Osteoblast (primary cell): ENCODE measurements at regions not wholly inside any gene's neighbourhood (a gene's known extent, or its start where the extent isn't known, plus 50 kb on each side); places are given as distances from the start of the nearest gene placed in this dataset.
A peak's percentile ranks its signal among the peaks of the same experiment; 100 is the strongest.

ENCODE experiments used
- DNase-seq: peaks from one replicate; pipeline ENCODE4 v3.0.0; 2011; ENCODE audit warnings: low spot score, mixed read lengths; ENCODE audit not compliant: insufficient read length; ENCODE audit errors: missing footprints
- H2AFZ ChIP-seq: 2 replicates; pipeline ENCODE4 v1.6.0; 2011; ENCODE audit warnings: mild to moderate bottlenecking, low read length
- H3K27ac ChIP-seq: 2 replicates; pipeline ENCODE4 v1.5.1; 2011; ENCODE audit warnings: mild to moderate bottlenecking, low read depth, low read length, moderate library complexity
- H3K27me3 ChIP-seq: 2 replicates; pipeline ENCODE4 v1.6.0; 2012; ENCODE audit warnings: mild to moderate bottlenecking, control low read depth, inconsistent platforms, low read length, moderate library complexity; ENCODE audit not compliant: insufficient read depth
- H3K36me3 ChIP-seq: 2 replicates; pipeline ENCODE4 v1.5.1; 2011; ENCODE audit warnings: mild to moderate bottlenecking, low read length, control low read depth, moderate library complexity; ENCODE audit not compliant: insufficient read depth
- H3K4me1 ChIP-seq: 2 replicates; pipeline ENCODE4 v1.5.1; 2011; ENCODE audit warnings: mild to moderate bottlenecking, low read length, control low read depth, moderate library complexity; ENCODE audit not compliant: insufficient read depth
- H3K4me2 ChIP-seq: 2 replicates; pipeline ENCODE4 v1.6.0; 2011; ENCODE audit warnings: mild to moderate bottlenecking, low read length; ENCODE audit not compliant: insufficient read depth
- H3K4me3 ChIP-seq: fragments of 200-600 bp; sonication (generic); 3 replicates; pipeline ENCODE4 v1.5.1; 2012; ENCODE audit warnings: mild to moderate bottlenecking, low read length, inconsistent platforms; ENCODE audit not compliant: insufficient read depth
- H3K79me2 ChIP-seq: 2 replicates; pipeline ENCODE4 v1.6.0; 2012; ENCODE audit warnings: mild to moderate bottlenecking, low read length, control low read depth, inconsistent platforms; ENCODE audit not compliant: insufficient read depth
- H3K9me3 ChIP-seq: 2 replicates; pipeline ENCODE4 v1.5.1; 2011; ENCODE audit warnings: low read depth, low read length, control low read depth
- H4K20me1 ChIP-seq: 2 replicates; pipeline ENCODE4 v1.6.0; 2012; ENCODE audit warnings: mild to moderate bottlenecking, low read length, control low read depth; ENCODE audit not compliant: insufficient read depth
- TF ChIP-seq, protein P1 (sequence below): IDR thresholded peaks from 2 replicates; pipeline ENCODE4 v1.5.1; 2011; ENCODE audit warnings: mild to moderate bottlenecking, low read depth, low read length, moderate library complexity; ENCODE audit errors: extremely low read depth

DNA sequence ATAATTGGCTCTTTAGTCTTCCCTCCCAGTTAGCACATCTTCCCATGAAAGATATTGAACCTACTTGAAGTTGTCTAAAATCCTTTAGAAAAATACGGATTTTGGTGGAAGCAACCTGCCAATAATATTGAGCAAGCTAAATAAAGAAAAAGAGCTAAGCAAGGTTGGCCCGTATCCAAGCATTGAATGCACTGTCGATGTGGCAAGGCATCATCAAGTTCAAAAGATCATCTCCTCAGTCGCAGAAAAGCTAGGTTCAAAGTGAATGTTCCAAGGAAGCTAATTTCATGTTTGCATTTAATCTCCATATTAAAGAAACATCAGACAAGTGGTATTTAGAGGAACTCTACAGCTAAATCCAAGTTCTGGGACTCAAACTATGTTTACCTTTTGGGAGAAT lies 206.0 kb downstream of the MTERF1 start:
- Histone ChIP-seq H3K36me3 (no peaks in the 10 kb centered on the region), H3K9me3 (peaks cover under 1% of the 10 kb centered on the region), H3K27ac (no peak overlapping the region), H3K4me2 (no peak overlapping the region), H4K20me1 (no peaks in the 10 kb centered on the region), H2AFZ (no peak overlapping the region), H3K4me3 (no peak overlapping the region), H3K4me1 (no peaks in the 10 kb centered on the region), H3K79me2 (no peaks in the 10 kb centered on the region), H3K27me3 (no peaks in the 10 kb centered on the region)
- TF ChIP-seq, protein P1, sequence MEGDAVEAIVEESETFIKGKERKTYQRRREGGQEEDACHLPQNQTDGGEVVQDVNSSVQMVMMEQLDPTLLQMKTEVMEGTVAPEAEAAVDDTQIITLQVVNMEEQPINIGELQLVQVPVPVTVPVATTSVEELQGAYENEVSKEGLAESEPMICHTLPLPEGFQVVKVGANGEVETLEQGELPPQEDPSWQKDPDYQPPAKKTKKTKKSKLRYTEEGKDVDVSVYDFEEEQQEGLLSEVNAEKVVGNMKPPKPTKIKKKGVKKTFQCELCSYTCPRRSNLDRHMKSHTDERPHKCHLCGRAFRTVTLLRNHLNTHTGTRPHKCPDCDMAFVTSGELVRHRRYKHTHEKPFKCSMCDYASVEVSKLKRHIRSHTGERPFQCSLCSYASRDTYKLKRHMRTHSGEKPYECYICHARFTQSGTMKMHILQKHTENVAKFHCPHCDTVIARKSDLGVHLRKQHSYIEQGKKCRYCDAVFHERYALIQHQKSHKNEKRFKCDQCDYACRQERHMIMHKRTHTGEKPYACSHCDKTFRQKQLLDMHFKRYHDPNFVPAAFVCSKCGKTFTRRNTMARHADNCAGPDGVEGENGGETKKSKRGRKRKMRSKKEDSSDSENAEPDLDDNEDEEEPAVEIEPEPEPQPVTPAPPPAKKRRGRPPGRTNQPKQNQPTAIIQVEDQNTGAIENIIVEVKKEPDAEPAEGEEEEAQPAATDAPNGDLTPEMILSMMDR = no peak
- DNase-seq = no peak

DNA sequence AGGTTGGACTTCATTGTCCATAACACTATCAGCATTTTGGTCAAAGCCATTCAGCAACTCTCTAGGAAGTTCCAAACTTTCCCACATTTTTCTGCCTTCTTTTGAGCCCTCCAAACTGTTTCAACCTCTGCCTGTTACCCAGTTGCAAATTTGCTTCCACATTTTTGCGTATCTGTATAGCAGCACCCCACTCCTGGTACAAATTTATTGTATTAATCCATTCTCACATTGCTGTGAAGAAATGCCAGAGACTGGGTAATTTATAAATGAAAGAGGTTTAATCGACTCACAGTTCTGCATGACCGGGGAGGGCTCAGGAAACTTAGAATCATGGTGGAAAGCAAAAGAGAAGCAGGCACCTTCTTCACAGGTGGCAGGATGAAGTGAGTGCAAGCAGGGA lies 198.8 kb downstream of the MTERF1 start:
- no peaks in the 10 kb centered on the region for H3K27me3 ChIP-seq
- H3K79me2 ChIP-seq = no peaks in the 10 kb centered on the region
- no peak overlapping the region for H3K27ac ChIP-seq
- H3K4me2 ChIP-seq = no peak overlapping the region
- H3K36me3 ChIP-seq = no peaks in the 10 kb centered on the region
- no peak overlapping the region for H2AFZ ChIP-seq
- TF ChIP-seq, protein P1 = no peak
- H3K9me3 ChIP-seq = peaks cover 5% of the 10 kb centered on the region
- DNase-seq = no peak
- H4K20me1 ChIP-seq = no peaks in the 10 kb centered on the region
- no peak overlapping the region for H3K4me3 ChIP-seq
- H3K4me1 ChIP-seq = peaks cover 24% of the 10 kb centered on the region

DNA sequence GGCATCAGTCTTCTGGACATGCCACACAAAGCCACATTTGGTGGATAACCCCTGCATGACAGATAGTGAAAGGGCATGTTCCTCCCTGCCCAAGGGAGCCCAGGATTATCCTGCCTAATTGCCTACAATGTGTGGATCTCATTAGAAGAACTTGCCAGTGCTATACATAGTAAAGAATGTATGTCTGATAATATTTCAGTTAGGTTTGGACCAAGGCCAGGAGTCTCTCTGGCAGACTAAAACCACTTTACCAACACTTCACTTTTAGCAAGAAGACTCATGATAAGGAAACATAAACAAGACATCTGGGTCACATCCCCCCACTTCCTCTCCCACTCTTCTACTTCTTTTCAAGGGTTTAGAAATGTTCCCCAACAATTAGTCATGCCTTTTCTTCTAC lies 196.7 kb downstream of the MTERF1 start:
- H2AFZ ChIP-seq = no peak overlapping the region
- no peaks in the 10 kb centered on the region for H3K36me3 ChIP-seq
- H3K4me2 ChIP-seq = peak overlapping the region; percentile 50
- TF ChIP-seq, protein P1 = no peak
- no peaks in the 10 kb centered on the region for H4K20me1 ChIP-seq
- peaks cover 5% of the 10 kb centered on the region for H3K9me3 ChIP-seq
- no peak overlapping the region for H3K4me3 ChIP-seq
- no peaks in the 10 kb centered on the region for H3K79me2 ChIP-seq
- H3K27me3 ChIP-seq = no peaks in the 10 kb centered on the region
- no peak overlapping the region for H3K27ac ChIP-seq
- peaks cover 24% of the 10 kb centered on the region for H3K4me1 ChIP-seq
- no peak for DNase-seq

DNA sequence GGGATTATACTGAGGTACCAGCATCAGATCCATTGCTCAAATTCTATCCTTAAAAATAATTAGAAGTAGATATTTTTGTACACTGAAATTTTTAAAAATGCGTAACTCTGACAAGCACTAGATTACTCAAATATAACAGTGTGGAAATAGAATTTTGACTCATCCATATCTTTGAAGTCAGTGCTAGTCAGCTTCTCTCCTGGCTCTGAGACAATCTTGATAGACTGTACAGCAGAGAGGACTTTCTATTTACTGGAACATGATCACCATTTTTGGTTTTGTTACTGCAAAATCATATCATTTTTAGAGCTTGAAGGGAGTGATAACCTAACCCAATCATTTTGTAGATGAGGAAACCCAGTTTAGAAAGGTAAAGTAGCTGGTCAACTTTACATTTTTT lies 195.0 kb downstream of the MTERF1 start:
- no peaks in the 10 kb centered on the region for H3K79me2 ChIP-seq
- no peak overlapping the region for H3K4me2 ChIP-seq
- no peak for DNase-seq
- peaks cover 24% of the 10 kb centered on the region for H3K4me1 ChIP-seq
- H3K27me3 ChIP-seq = no peaks in the 10 kb centered on the region
- H3K4me3 ChIP-seq = no peak overlapping the region
- H3K27ac ChIP-seq = peak overlapping the region; percentile 39
- no peaks in the 10 kb centered on the region for H3K36me3 ChIP-seq
- H4K20me1 ChIP-seq = no peaks in the 10 kb centered on the region
- no peak overlapping the region for H2AFZ ChIP-seq
- H3K9me3 ChIP-seq = peaks cover 3% of the 10 kb centered on the region
- TF ChIP-seq, protein P1 = no peak
